Fibroblast of mammary gland (primary cell): ENCODE measurements at regions not wholly inside any gene's neighbourhood (a gene's known extent, or its start where the extent isn't known, plus 50 kb on each side); places are given as distances from the start of the nearest gene placed in this dataset.
A peak's percentile ranks its signal among the peaks of the same experiment; 100 is the strongest.

Source experiments
- DNase-seq: peaks from one replicate; pipeline ENCODE4 v3.0.0-alpha.2; 2010; ENCODE audit warnings: low read depth
- H3K4me3 ChIP-seq: 2 replicates; pipeline ENCODE4 v1.5.1; 2011; ENCODE audit warnings: low read depth, mild to moderate bottlenecking, low read length, moderate library complexity; ENCODE audit not compliant: control insufficient read depth
- TF ChIP-seq, protein P1 (sequence below): conservative IDR thresholded peaks from 2 replicates; pipeline ENCODE4 v1.5.1; 2011; ENCODE audit warnings: low read depth, low read length, inconsistent platforms; ENCODE audit not compliant: control insufficient read depth, insufficient read depth

DNA sequence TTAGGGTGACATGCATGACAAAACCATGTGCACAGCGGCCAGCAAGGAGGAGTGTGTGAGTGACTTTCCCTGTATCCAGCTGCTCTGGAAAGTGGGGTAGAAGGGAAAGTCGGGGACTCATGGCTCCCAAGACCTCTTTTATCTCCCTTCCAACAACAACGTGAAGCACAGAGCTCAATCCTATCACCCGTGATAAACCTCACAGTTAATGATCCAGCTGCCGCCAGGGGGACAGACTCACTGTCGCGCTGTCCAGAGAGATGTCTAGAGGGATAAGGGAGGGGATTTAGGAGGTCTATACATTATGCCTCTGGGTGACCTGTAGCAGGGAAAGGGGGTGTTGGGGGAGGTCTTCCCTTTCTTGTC is 84.0 kb upstream of the SMNDC1 start:
- TF ChIP-seq, protein P1, sequence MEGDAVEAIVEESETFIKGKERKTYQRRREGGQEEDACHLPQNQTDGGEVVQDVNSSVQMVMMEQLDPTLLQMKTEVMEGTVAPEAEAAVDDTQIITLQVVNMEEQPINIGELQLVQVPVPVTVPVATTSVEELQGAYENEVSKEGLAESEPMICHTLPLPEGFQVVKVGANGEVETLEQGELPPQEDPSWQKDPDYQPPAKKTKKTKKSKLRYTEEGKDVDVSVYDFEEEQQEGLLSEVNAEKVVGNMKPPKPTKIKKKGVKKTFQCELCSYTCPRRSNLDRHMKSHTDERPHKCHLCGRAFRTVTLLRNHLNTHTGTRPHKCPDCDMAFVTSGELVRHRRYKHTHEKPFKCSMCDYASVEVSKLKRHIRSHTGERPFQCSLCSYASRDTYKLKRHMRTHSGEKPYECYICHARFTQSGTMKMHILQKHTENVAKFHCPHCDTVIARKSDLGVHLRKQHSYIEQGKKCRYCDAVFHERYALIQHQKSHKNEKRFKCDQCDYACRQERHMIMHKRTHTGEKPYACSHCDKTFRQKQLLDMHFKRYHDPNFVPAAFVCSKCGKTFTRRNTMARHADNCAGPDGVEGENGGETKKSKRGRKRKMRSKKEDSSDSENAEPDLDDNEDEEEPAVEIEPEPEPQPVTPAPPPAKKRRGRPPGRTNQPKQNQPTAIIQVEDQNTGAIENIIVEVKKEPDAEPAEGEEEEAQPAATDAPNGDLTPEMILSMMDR: no peak
- H3K4me3 ChIP-seq: no peak overlapping the region
- no peak for DNase-seq

DNA sequence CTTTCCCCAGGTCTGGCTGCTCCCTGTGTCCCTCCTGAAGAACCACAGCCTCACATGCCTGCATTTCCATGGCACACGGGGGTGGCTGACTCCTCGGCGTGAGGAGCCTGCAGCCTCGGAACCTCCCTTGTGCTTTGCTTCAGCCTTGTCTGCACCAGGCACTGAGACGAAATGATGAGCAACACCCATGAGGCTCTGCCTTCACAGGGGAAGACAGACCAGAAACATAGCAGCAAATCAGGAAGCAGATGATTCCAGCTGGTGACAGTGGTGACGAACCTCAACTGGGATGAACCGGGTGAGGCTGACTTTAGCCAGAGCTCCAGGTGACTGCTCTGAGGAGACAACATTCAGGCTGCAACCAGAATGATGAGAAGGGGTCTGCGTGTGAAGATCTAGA is 84.5 kb upstream of the SMNDC1 start:
- no peak overlapping the region for H3K4me3 ChIP-seq
- TF ChIP-seq, protein P1: no peak
- peak; percentile 40 for DNase-seq

DNA sequence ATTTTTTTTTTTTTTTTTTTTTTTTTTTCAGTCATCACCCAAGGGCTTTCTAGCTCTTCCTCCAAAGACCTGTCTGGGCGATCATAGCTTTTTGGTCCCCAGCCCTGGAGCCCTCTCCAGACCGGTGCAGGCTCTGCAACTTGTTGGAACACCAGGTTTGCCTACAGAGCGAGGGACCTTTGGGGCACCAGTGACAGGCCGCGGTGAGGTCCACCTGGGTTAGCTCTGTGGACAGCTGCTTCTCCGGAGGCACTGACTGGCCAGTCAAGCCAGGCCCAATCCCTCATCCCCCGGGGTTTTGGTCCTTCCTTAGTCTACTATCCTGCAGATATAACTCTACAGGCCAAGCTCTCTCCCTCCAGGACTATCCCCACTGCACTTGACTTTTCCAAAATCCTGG is 86.8 kb upstream of the SMNDC1 start:
- no peak overlapping the region for H3K4me3 ChIP-seq
- TF ChIP-seq, protein P1: no peak
- DNase-seq: no peak

DNA sequence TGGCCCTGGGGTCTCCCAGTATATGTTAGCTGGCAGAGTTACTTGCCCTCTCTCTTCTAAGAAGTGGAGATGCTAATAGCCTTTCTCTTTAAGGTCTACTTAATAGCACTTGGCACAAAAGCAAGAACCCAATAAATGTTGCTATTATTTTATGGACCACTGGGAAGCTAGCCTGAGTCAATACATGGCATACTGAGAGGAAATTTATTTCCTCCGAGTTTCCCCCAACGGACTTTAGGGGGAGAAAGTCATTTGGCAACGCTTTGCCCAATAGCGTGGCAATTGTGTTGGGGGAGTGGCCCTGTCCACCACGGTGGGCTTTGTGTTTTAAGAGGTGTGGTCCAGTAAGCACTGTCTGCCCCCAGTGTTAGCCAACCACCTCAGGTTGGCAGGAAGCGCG is 87.4 kb upstream of the SMNDC1 start:
- no peak overlapping the region for H3K4me3 ChIP-seq
- no peak for DNase-seq
- TF ChIP-seq, protein P1: no peak

DNA sequence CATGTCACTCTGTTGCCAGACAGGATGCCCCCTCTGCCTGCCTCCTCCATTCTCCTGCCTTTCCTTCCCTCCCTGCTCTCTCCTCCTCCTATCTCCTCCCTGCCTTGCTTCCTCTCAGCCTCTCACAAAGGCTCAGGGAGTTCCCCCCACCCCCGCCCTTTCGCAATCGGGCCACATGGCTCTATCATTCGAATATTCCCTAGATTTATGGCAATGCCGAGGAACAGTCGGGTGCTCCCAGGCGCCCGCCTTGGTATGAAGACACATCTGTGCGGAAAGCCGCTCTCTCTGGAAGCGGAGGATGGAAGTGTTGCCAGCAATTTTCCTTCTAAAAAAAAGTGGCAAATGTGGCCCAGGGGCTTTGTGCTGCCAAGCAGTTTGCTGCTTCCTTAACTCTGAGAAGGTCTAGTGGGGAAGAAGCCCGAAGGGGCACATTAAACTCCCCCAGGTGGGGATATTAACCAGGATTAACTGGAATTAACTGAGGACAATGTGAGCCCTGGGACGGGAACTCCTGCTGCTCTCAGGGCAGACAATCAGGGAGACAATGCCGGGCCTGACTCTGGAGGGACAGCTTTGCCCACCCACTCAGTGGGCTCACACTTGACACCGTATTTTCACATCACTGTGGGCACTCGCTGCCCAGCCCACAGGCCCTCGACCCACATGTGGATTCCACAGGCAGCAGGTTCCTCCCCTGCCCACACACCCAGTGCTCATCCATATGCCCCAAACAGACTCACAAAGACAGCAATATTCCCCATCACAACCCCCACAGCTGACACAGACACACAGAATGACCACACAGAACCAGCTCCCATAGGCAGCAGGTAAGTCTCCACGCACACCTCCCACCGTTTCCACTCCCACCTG is 88.4 kb upstream of the SMNDC1 start:
- peak; percentile 93 for DNase-seq
- H3K4me3 ChIP-seq: no peak overlapping the region
- TF ChIP-seq, protein P1: no peak

DNA sequence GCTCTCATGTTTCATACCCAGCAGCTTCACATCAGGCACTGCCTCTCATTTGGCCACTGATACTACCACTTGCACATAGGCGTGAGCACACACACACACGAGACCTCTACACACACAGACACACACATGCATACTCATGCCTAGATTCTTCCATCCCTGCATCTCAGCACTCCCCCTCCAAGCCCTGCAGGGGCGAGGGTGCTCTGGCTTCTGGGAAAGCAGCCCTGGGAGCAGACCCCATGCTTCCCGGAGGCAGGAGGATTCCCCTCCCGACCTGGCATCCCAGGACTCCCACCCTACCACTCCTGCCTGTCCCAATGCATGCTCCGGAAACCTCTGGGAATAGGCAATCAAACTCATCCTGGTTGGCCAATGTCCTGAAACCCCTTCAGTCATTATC is 89.1 kb upstream of the SMNDC1 start:
- DNase-seq: no peak
- TF ChIP-seq, protein P1: no peak
- H3K4me3 ChIP-seq: no peak overlapping the region
